Hepatocyte (in vitro differentiated cells): ENCODE measurements at regions not wholly inside any gene's neighbourhood (a gene's known extent, or its start where the extent isn't known, plus 50 kb on each side); places are given as distances from the start of the nearest gene placed in this dataset.

Experiments
- EZH2 ChIP-seq: fragments of 200-600 bp; sonication (generic); IDR thresholded peaks from 2 replicates; pipeline ENCODE4 v1.6.1; 2016; ENCODE audit warnings: antibody characterized with exemption, mild to moderate bottlenecking, borderline replicate concordance
- EZH2phosphoT487 ChIP-seq: fragments of 200-600 bp; sonication (generic); IDR thresholded peaks from one replicate; pipeline ENCODE4 v1.6.1; 2018; ENCODE audit warnings: antibody characterized with exemption, mild to moderate bottlenecking, low read depth, moderate library complexity; ENCODE audit not compliant: unreplicated experiment, severe bottlenecking
- TF ChIP-seq, protein P1 (sequence below): fragments of 200-600 bp; sonication (generic); IDR thresholded peaks from 2 replicates; pipeline ENCODE4 v1.5.1; 2016; ENCODE audit warnings: antibody characterized with exemption, mild to moderate bottlenecking; ENCODE audit not compliant: poor library complexity

GRCh38 chr5:2598503-2598902 lies 153.0 kb downstream of the IRX2 start:
- TF ChIP-seq EZH2phosphoT487: no peak
- TF ChIP-seq, protein P1, sequence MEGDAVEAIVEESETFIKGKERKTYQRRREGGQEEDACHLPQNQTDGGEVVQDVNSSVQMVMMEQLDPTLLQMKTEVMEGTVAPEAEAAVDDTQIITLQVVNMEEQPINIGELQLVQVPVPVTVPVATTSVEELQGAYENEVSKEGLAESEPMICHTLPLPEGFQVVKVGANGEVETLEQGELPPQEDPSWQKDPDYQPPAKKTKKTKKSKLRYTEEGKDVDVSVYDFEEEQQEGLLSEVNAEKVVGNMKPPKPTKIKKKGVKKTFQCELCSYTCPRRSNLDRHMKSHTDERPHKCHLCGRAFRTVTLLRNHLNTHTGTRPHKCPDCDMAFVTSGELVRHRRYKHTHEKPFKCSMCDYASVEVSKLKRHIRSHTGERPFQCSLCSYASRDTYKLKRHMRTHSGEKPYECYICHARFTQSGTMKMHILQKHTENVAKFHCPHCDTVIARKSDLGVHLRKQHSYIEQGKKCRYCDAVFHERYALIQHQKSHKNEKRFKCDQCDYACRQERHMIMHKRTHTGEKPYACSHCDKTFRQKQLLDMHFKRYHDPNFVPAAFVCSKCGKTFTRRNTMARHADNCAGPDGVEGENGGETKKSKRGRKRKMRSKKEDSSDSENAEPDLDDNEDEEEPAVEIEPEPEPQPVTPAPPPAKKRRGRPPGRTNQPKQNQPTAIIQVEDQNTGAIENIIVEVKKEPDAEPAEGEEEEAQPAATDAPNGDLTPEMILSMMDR: no peak
- TF ChIP-seq EZH2: no peak
